ENCODE measurements at regions not wholly inside any gene's neighbourhood (a gene's known extent, or its start where the extent isn't known, plus 50 kb on each side); places are given as distances from the start of the nearest gene placed in this dataset.
"Not testable (repeated sequence)": the region's sequence is repeated elsewhere in the genome, so short reads cannot be mapped to it uniquely, and the experiment has no call there.

GRCh38 chr3:27601311-27601710, 117.1 kb upstream of the SLC4A7 start:
- not testable (repeated sequence) for TF ChIP-seq FOSL1 (IDR thresholded peaks at IDR 0.05; ENCODE audit: insufficient read depth, low read depth, low read length); CTCF (IDR thresholded peaks at IDR 0.05; ENCODE audit: control extremely low read depth in 1 of 3, insufficient read depth in 1 of 3, low read depth in 1 of 3, low read length in 3 of 3); USF2 (IDR thresholded peaks at IDR 0.05; ENCODE audit: low read length); POLR2A (IDR thresholded peaks at IDR 0.05; ENCODE audit: control extremely low read depth in 1 of 2, low read depth in 2 of 2, low read length in 2 of 2); CEBPB (IDR thresholded peaks at IDR 0.05; ENCODE audit: low read depth, low read length)

Data from H1 (cell line).